HepG2 (cell line): ENCODE measurements at regions not wholly inside any gene's neighbourhood (a gene's known extent, or its start where the extent isn't known, plus 50 kb on each side); places are given as distances from the start of the nearest gene placed in this dataset.

Source experiments
- CAMTA2 ChIP-seq: sonication (generic); formaldehyde crosslinking; IDR thresholded peaks from 2 replicates; pipeline ENCODE4 v1.4.0; 2020; ENCODE audit warnings: mild to moderate bottlenecking, missing genetic modification reagents, borderline replicate concordance
- CTCF ChIP-seq: sonication (generic); formaldehyde crosslinking; IDR thresholded peaks from 2 replicates; pipeline ENCODE4 v1.5.0; 2020; ENCODE audit warnings: mild to moderate bottlenecking, missing genetic modification reagents, moderate library complexity
- ETV5 ChIP-seq: IDR thresholded peaks from 2 replicates; pipeline ENCODE4 v1.6.1; 2018; ENCODE audit warnings: missing biosample characterization, missing genetic modification reagents, inconsistent platforms, borderline replicate concordance
- EZH2 ChIP-seq: conservative IDR thresholded peaks from 2 replicates; pipeline ENCODE4 v1.6.1; 2012; ENCODE audit warnings: mild to moderate bottlenecking, low read depth, low read length, moderate library complexity
- FOSL2 ChIP-seq: sonication (generic); formaldehyde crosslinking; IDR thresholded peaks from 2 replicates; pipeline ENCODE4 v1.4.0; 2020; ENCODE audit warnings: missing genetic modification reagents
- FOXP1 ChIP-seq, 2 experiments: fragments of 450-650 bp in 1 of 2; IDR thresholded peaks; 2 replicates each; pipeline ENCODE4 v1.6.1; 2017 to 2018; ENCODE audit warnings: antibody characterized with exemption in 1 of 2
- MAX ChIP-seq: IDR thresholded peaks from 2 replicates; pipeline ENCODE4 v1.6.1; 2012; ENCODE audit warnings: inconsistent platforms
- NR1H2 ChIP-seq: sonication (generic); formaldehyde crosslinking; IDR thresholded peaks from 2 replicates; pipeline ENCODE4 v1.8.1; 2022; ENCODE audit warnings: low read depth, missing genetic modification reagents, borderline replicate concordance
- POLR2AphosphoS5 ChIP-seq: IDR thresholded peaks from 2 replicates; pipeline ENCODE4 v1.6.1; 2012; ENCODE audit warnings: low read depth, low read length
- RFX1 ChIP-seq: fragments of 450-650 bp; IDR thresholded peaks from 2 replicates; pipeline ENCODE4 v1.6.1; 2017
- TBX3 ChIP-seq: fragments of 450-650 bp; IDR thresholded peaks from 2 replicates; pipeline ENCODE4 v1.6.1; 2017; ENCODE audit warnings: antibody characterized with exemption, mild to moderate bottlenecking, inconsistent platforms, borderline replicate concordance
- TP53 ChIP-seq: sonication (generic); formaldehyde crosslinking; conservative IDR thresholded peaks from 2 replicates; pipeline ENCODE4 v1.4.0; 2020; ENCODE audit warnings: missing genetic modification reagents
- ZMAT3 ChIP-seq: sonication (generic); formaldehyde crosslinking; conservative IDR thresholded peaks from 2 replicates; pipeline ENCODE4 v1.7.0; 2021; ENCODE audit warnings: missing genetic modification reagents

GRCh38 chr2:151111599-151112278 is 149.9 kb downstream of the RBM43 start:
- TF ChIP-seq EZH2 (no peak), FOXP1 (IDR thresholded peaks at IDR 0.05) (no peak), FOXP1 (CRISPR knock-in tag; IDR thresholded peaks at IDR 0.05) (no peak), CAMTA2 (no peak), CTCF (CRISPR knock-in tag) (no peak), NR1H2 (CRISPR knock-in tag) (no peak), TP53 (CRISPR knock-in tag) (no peak), POLR2AphosphoS5 (no peak), RFX1 (no peak), ETV5 (CRISPR knock-in tag) (no peak), FOSL2 (CRISPR knock-in tag) (no peak), TBX3 (no peak), MAX (no peak), ZMAT3 (CRISPR knock-in tag) (no peak)
